HFFc6 (cell line): ENCODE measurements at regions not wholly inside any gene's neighbourhood (a gene's known extent, or its start where the extent isn't known, plus 50 kb on each side); places are given as distances from the start of the nearest gene placed in this dataset.
A peak's percentile ranks its signal among the peaks of the same experiment; 100 is the strongest.

Experiments used
- DNase-seq: peaks from one replicate; pipeline ENCODE4 v3.0.0-alpha.2; 2018
- H3K27ac Mint-ChIP-seq: 2 replicates; pipeline ENCODE4 v1.8.0; 2020; ENCODE audit warnings: mild to moderate bottlenecking, mixed read lengths
- H3K27me3 Mint-ChIP-seq: 2 replicates; pipeline ENCODE4 v1.8.0; 2021; ENCODE audit warnings: mild to moderate bottlenecking, moderate library complexity, mixed read lengths; ENCODE audit not compliant: insufficient read depth
- H3K36me3 Mint-ChIP-seq: 2 replicates; pipeline ENCODE4 v1.8.0; 2021; ENCODE audit warnings: low read depth, mixed read lengths
- H3K4me1 Mint-ChIP-seq: 2 replicates; pipeline ENCODE4 v1.8.0; 2020; ENCODE audit warnings: low read depth, mixed read lengths
- H3K4me3 Mint-ChIP-seq: 2 replicates; pipeline ENCODE4 v1.8.0; 2020; ENCODE audit warnings: mild to moderate bottlenecking, moderate library complexity, mixed read lengths
- H3K9me3 Mint-ChIP-seq: 2 replicates; pipeline ENCODE4 v1.8.0; 2020; ENCODE audit warnings: mild to moderate bottlenecking, mixed read lengths
- CTCF ChIP-seq: fragments of 200-600 bp; sonication (generic); IDR thresholded peaks from 2 replicates; pipeline ENCODE4 v1.5.0; 2021; ENCODE audit warnings: antibody characterized with exemption, mild to moderate bottlenecking

- H3K27me3 Mint-ChIP-seq: peaks cover 3% of the 10 kb centered on the region; the same call in 1 of the 2 replicates
- no peak overlapping the region for H3K4me3 Mint-ChIP-seq
- no peak for TF ChIP-seq CTCF
- no peaks in the 10 kb centered on the region for H3K9me3 Mint-ChIP-seq
- DNase-seq: no peak
- peak overlapping the region; percentile 41; the same call in 1 of the 2 replicates for H3K27ac Mint-ChIP-seq
- H3K4me1 Mint-ChIP-seq: peaks cover 42% of the 10 kb centered on the region
- no peaks in the 10 kb centered on the region for H3K36me3 Mint-ChIP-seq
Observed at GRCh38 chr1:101290922-101291561, 54.2 kb downstream of the S1PR1 start.

DNA sequence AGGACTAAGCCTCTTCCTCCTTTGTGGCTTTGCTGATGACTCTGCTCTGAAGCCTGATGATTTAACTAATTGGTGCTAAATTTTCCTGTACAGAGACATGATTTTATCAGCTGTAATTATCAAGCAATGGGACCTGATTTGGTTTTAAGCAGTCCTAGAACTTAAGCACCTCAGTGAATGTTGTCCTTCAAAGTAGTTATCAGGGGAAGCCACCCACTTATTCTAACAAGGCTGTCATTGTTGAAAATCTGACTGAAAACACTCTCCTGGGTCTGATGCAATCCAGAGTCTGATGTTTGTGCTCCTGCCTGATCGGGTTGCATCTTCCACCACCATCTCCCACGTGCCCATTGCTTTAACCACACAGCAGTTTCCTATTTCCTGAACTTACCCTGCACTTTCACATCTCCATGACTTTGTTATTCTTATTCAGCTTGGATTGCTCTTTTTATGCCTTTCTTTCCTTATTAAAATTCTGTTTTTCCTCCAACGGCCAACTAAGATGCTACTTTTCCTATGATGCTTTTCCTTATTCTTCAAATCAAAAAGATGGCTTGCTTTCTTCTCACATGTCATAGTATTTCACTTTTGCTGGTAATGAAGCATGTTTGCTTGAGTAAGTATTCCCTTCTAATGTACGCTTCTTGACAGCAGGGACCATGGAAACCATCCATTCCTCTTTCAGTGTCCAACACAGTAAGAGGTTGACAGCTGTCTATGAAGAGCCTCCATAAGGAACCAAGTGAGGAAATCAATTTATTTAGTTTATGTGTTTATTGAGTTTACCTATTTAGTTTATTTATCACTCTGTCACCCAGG, 55.0 kb downstream of the S1PR1 start:
- Mint-ChIP-seq H3K9me3 (no peaks in the 10 kb centered on the region), H3K36me3 (no peaks in the 10 kb centered on the region), H3K4me3 (peak overlapping the region; percentile 1; the same call in 1 of the 2 replicates), H3K27me3 (peaks cover 3% of the 10 kb centered on the region; the same call in 1 of the 2 replicates), H3K27ac (peak overlapping the region; percentile 41; the same call in 1 of the 2 replicates), H3K4me1 (peaks cover 37% of the 10 kb centered on the region)
- peak; percentile 54 for DNase-seq
- TF ChIP-seq CTCF: no peak

GRCh38 chr1:101293461-101294051, 56.7 kb downstream of the S1PR1 start:
- DNase-seq: peak; percentile 54
- Mint-ChIP-seq H3K9me3 (no peaks in the 10 kb centered on the region), H3K4me1 (peaks cover 41% of the 10 kb centered on the region), H3K27me3 (peaks cover 3% of the 10 kb centered on the region; the same call in 1 of the 2 replicates), H3K27ac (peak overlapping the region; percentile 43; the same call in 1 of the 2 replicates), H3K36me3 (no peaks in the 10 kb centered on the region), H3K4me3 (peak overlapping the region; percentile 48)
- TF ChIP-seq CTCF: no peak

DNA sequence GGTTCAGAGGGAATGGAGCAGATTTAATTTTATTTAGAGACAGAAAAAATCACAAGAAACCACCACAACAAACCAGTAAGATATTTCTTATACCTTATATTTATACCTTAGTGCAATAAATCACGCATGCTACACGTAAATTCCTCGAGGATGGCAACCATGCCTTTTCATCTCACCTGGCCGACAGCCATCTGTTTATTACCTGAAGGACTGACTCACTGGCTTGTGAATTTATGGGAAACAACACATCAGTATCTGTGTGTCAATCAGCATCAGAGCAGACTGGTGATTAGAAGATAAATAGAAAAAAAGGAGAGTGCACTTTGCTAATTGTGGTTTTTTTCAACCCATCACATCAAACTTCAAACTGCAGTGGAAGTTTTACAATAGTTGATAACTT, 58.4 kb downstream of the S1PR1 start:
- TF ChIP-seq CTCF: no peak
- Mint-ChIP-seq H3K4me3 (no peak overlapping the region), H3K36me3 (no peaks in the 10 kb centered on the region), H3K27ac (no peak overlapping the region), H3K27me3 (no peaks in the 10 kb centered on the region), H3K9me3 (no peaks in the 10 kb centered on the region), H3K4me1 (peaks cover 34% of the 10 kb centered on the region)
- no peak for DNase-seq

DNA sequence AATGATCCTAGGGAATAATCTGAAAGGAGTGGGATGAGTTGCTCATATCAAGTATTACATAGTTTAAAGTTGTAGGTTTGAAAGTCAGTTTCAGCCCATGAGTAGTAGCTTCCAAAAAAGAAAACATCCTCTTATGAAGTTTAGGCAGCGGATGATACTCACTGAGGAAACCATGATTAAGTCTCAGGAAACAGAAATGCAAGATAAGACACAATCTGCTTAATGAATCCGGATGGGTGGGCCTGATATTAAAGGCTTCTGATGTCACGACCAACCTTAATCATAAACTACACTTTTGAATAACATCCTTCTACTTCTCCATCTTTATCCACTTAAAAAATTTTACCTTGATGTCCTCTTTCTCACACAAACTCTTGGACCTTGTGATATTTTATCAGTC, 61.8 kb downstream of the S1PR1 start:
- no peak for DNase-seq
- Mint-ChIP-seq H3K27ac (no peak overlapping the region), H3K27me3 (no peaks in the 10 kb centered on the region)

More for the DNA sequence above, 61.8 kb downstream of the S1PR1 start:
- Mint-ChIP-seq H3K36me3 (no peaks in the 10 kb centered on the region), H3K9me3 (no peaks in the 10 kb centered on the region), H3K4me3 (no peak overlapping the region), H3K4me1 (peaks cover 35% of the 10 kb centered on the region)
- TF ChIP-seq CTCF: no peak
